Astrocyte of the cerebellum (primary cell): ENCODE measurements at regions not wholly inside any gene's neighbourhood (a gene's known extent, or its start where the extent isn't known, plus 50 kb on each side); places are given as distances from the start of the nearest gene placed in this dataset.

ENCODE experiments used
- DNase-seq: peaks from one replicate; pipeline ENCODE4 v3.0.0-alpha.2; 2011; ENCODE audit warnings: low read depth
- H3K4me3 ChIP-seq: 2 replicates; pipeline ENCODE4 v1.5.1; 2011; ENCODE audit warnings: mild to moderate bottlenecking, low read depth, low read length, moderate library complexity
- in situ Hi-C: cut with HindIII; loops from 2 replicates; pipeline ENCODE4 v1.10.0; 2017; ENCODE audit warnings: low sequenced_read_pairs
- TF ChIP-seq, protein P1 (sequence below): IDR thresholded peaks from 2 replicates; pipeline ENCODE4 v1.5.1; 2012; ENCODE audit warnings: low read length, low read depth, moderate library complexity, mild to moderate bottlenecking; ENCODE audit errors: missing control alignments

- no peak overlapping the region for H3K4me3 ChIP-seq
- no peak for DNase-seq
- TF ChIP-seq, protein P1, sequence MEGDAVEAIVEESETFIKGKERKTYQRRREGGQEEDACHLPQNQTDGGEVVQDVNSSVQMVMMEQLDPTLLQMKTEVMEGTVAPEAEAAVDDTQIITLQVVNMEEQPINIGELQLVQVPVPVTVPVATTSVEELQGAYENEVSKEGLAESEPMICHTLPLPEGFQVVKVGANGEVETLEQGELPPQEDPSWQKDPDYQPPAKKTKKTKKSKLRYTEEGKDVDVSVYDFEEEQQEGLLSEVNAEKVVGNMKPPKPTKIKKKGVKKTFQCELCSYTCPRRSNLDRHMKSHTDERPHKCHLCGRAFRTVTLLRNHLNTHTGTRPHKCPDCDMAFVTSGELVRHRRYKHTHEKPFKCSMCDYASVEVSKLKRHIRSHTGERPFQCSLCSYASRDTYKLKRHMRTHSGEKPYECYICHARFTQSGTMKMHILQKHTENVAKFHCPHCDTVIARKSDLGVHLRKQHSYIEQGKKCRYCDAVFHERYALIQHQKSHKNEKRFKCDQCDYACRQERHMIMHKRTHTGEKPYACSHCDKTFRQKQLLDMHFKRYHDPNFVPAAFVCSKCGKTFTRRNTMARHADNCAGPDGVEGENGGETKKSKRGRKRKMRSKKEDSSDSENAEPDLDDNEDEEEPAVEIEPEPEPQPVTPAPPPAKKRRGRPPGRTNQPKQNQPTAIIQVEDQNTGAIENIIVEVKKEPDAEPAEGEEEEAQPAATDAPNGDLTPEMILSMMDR, result no peak
- in situ Hi-C loops, result no loop called here
Measured at GRCh38 chr2:8149985-8150539, 531.8 kb upstream of the ID2 start.

GRCh38 chr2:8151888-8152287 lies 530.0 kb upstream of the ID2 start:
- DNase-seq, result no peak
- TF ChIP-seq, protein P1, result no peak
- H3K4me3 ChIP-seq, result no peak overlapping the region
- in situ Hi-C loops, result no loop called here

GRCh38 chr2:8152392-8153257 lies 529.2 kb upstream of the ID2 start:
- no peak for DNase-seq

DNA sequence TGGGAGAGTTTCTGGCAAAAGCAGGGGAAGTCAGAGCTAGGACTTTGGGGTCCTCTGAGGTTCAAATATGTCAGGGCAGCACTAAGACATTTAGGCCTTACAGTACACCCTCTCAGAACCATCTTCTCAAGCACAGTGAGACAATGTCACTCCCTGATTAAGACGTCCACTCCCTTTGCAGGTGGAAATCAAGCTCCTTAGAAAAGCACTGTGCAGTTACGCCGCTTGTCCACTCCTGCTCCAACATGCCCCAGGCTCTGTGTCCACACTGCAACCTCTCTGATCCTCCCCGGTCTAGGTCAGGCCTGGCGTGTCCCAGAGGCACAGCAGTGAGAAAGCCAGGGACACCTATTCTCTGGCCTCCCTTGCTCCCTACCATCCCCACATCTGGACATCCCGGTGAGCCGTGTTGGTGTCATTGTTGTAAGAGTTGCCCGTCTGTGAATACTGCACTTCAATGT lies 528.6 kb upstream of the ID2 start:
- no peak for DNase-seq
- TF ChIP-seq, protein P1, result no peak
- no peak overlapping the region for H3K4me3 ChIP-seq
- in situ Hi-C loops, result no loop called here

More at GRCh38 chr2:8152392-8153257, 529.2 kb upstream of the ID2 start:
- in situ Hi-C loops, result no loop called here
- TF ChIP-seq, protein P1, result no peak
- H3K4me3 ChIP-seq, result no peak overlapping the region

GRCh38 chr2:8154270-8154669 lies 527.6 kb upstream of the ID2 start:
- no peak overlapping the region for H3K4me3 ChIP-seq
- TF ChIP-seq, protein P1, result no peak
- in situ Hi-C loops, result no loop called here
- DNase-seq, result no peak

- H3K4me3 ChIP-seq, result no peak overlapping the region
- no peak for DNase-seq
- TF ChIP-seq, protein P1, result no peak
- in situ Hi-C loops, result no loop called here
Measured at GRCh38 chr2:8154936-8155335, 526.9 kb upstream of the ID2 start.
